HG02938 (cell line): ENCODE measurements at regions not wholly inside any gene's neighbourhood (a gene's known extent, or its start where the extent isn't known, plus 50 kb on each side); places are given as distances from the start of the nearest gene placed in this dataset.

Source experiments
- ATAC-seq: cut with Tn5 transposase; IDR thresholded peaks from one replicate; pipeline ENCODE4 v1.9.1; 2021; ENCODE audit warnings: mild to moderate bottlenecking, moderate library complexity; ENCODE audit not compliant: unreplicated experiment

DNA sequence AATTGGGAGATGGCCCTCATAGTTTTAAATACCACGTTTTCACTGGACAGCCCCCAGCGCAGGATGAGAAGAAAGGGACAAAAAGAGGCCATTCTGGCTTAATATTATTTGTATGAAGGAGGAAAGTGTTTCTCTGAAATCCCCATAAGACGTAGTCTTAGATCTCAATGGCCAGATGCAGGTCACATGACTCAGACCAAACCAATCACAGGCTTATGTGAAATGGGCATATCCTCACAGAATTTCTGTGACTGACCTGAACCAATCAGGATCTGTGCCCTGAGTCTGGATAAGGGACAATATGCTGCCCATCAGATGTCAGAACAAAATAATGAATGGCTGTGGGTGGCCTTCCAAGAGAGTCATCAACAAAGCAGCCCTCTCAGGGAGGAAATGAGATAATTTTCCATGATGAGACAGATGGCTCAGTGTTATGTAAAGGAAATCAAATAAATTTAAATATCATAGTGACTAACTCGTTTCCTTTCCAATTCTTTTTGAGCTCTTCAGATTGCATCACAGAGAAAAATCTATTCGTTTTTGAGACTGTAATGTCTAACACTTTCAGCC is 1009.5 kb upstream of the TMEM132C start:
- ATAC-seq, result no peak

DNA sequence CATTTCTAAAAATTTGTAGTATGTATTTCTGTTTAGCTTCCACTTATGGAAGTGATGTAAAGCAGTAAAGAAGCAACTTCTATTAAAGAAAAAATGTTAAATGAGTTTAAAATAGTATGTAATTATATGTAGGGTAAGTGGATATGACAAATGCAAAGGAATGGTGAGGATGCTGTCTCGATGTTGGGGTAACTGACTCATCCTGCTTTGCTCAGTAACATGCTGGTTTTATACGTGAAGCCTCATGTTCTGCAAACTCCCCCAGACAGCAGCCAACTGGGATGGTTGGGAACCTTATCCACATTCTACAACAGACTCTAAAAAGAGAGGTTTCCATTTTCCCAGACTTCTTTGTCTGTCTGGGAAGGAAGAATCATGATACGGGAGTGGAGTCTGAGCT is 1006.4 kb upstream of the TMEM132C start:
- no peak for ATAC-seq

- ATAC-seq, result no peak
Measured at GRCh38 chr12:127260999-127261398, 1006.0 kb upstream of the TMEM132C start.

GRCh38 chr12:127262615-127263014 is 1004.4 kb upstream of the TMEM132C start:
- no peak for ATAC-seq

DNA sequence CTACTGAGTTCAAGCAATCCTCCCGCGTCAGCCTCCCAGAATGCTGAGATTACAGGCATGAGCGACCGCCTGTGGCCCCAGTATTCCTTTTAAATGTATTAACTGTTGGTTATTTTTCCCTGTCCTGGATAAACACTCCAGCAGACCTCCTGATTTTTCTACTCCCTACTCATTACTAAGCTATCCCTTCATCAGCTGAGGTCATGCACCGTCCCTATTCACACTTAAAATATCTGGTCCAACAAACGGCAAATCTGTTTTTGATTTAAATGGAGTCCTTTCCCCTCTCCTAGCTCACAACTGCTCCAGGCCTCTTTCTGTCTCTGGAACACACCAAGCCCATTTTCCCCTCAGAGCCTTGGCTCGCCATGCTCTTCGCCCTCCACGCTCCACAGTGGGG is 1003.3 kb upstream of the TMEM132C start:
- ATAC-seq, result no peak

GRCh38 chr12:127267128-127267527 is 999.8 kb upstream of the TMEM132C start:
- no peak for ATAC-seq

- no peak for ATAC-seq
Measured at GRCh38 chr12:127268213-127268612, 998.8 kb upstream of the TMEM132C start.

DNA sequence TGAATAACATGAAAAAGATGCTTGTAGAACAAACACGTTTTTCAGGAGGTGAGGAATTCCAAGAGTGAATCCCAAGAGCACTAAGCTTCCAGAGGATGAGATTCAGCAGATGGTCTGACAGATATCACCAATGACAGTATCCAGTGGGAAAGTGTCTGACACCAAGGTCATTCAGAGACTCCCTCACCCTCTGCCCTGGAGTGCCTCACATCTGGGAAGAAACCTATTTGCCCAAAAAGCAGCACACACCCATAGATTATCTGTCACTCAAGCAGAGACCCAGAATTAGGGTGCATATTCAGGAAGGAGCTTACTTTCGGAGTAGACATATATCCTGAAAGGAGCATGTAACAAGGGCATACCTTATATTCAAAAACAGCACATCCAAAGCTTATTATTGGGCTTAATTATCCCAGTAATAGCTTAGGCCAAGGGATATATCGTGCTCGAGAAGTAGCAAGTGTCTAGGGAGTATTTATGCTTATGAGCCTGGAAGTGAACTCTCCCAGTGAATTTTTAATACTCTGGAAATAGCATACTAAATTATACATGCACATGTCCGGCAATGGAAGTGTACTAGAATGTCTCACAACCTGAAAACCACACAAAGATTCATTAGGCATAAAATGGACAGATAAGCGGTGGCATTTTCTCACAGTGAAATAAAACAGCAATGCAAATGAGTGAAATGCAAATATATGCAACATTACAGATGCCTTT is 998.1 kb upstream of the TMEM132C start:
- ATAC-seq, result no peak

- no peak for ATAC-seq
Measured at GRCh38 chr12:127270193-127270592, 996.8 kb upstream of the TMEM132C start.

GRCh38 chr12:127271776-127272175 is 995.2 kb upstream of the TMEM132C start:
- ATAC-seq, result no peak

DNA sequence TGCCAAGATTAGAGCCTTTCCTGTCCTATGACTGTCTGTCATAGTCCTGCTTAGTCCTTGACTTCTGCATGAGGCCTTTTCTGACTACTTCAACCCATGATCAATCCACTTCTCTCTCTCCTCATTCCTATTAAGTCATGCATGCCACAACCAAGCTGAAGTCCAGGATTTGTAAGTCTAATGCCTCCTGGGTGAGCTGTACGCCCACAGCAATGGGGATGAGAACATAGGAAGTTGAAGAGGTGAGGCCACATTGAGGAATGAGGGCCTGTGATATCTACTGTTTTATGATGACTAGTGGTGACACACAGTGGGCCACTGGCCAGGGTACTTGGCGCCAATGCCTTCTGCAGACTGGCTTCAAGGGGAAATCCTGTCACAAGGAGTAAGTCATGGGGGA is 994.1 kb upstream of the TMEM132C start:
- ATAC-seq, result no peak

DNA sequence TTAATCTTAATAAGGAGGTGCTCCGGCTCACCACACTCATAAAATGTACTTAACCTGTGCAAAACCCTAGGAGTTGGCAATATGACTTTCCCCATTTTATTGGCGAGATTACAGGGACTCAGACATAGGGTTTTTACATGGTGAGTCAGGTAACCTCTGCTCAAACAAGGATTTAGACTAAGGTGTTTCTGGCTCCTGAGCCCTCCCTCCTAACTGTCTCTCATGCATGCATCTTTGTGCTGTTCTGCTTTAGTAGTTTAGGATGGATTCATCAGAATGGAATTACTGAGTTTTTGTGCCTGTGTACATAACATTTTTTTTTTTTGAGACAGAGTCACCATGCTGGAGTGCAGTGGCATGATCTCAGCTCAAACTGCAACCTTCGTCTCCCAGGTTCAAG is 993.3 kb upstream of the TMEM132C start:
- ATAC-seq, result no peak

DNA sequence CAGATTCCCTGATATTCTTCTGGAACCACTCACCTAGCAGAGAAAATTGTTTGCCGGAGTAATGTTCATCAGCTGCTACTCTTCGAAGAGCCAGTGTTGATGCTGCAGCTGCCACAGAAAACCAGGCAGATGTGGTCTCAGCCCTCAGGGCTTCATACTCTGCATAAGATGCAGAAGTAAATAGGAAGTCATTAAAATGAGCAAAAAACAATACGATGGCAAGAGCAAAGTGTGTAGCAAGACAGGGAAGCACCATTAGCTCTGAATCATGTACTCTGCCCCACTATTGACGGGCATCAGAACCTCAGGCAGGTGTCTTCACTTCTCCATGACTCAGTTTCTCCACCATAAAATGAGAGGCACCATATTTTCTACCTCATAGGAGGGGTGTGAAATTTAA is 991.6 kb upstream of the TMEM132C start:
- no peak for ATAC-seq

- no peak for ATAC-seq
Measured at GRCh38 chr12:127277882-127278281, 989.1 kb upstream of the TMEM132C start.

GRCh38 chr12:127278351-127278750 is 988.6 kb upstream of the TMEM132C start:
- no peak for ATAC-seq

DNA sequence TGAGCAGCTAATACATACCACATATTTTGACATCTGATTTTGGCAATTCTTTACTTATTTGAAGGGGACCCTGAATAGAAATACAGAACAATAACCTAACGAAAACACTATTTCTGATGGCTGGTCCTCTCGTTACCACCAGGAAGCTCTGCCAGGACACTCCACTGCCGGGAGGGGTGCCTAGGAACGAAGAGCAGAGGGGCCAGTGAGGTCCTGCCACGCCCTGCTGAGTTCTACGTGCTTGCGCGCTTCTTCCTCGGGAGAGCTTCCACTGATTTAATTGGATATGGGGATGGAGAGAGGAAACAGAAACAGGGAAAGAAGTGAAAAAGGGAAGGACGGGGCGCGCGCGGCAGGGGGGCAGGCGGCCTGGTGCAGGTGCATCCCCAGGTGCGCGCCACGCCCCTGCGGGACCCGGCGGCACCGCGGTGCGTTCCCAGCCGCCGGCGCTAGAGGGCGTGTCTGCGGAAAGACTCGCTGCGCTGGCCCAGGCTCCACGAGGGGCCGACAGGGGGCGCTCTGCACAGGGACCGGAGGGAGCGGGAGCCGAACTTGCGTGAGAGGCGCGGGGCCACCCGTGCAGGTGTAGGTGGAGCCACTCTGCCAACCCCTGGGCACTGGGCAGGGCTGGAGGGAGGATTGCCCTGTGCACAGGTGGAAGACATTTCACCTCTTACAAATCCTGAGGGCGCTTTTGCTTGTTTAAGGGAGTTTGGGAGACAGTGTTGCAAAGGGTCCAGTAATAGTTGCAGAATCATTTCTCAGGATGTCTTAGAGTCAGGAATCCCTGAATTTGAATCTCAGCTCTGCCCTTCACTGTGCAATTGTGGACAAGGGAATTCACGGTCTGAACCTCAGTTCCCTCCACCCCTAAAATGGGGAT is 986.3 kb upstream of the TMEM132C start:
- peak; percentile 47 for ATAC-seq

DNA sequence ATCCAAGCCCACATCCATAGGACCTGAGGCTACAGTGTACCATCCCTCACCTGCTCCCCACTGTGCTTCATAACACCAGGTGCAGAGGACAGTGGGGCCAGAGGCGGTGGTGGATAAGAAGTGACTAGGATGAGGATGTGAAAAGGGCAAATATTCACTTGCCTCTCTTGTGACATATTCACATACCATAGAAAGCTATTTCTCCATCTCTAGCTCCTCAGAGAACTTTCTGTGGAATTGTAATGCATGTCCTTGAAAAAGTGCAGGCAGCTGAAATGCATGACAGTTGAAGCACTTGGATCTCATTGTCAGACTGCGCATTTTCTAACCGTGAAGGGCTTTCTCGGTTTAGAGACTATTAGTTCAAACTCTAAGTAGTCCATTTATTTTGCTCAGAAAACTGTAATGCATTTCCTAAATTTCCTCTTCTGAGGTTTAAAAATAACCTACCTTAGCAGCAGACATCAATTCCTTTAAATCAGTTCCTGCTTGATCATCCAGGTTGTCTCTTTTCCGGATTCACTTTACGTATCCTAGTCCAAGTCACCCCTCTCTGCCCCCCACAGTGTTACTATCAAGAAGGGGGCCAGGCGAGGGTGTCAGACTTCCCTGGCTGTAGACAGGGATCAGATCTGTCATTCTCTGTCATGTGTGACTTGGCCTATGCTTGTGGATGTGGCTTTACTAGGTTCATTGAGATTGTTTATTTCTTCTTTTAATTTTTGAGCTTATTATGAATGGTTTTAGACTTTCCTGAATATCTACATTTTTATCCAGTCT is 984.0 kb upstream of the TMEM132C start:
- no peak for ATAC-seq

- no peak for ATAC-seq
Measured at GRCh38 chr12:127284021-127284420, 982.9 kb upstream of the TMEM132C start.

GRCh38 chr12:127284870-127285431 is 982.0 kb upstream of the TMEM132C start:
- ATAC-seq, result no peak

- ATAC-seq, result no peak
Measured at GRCh38 chr12:127286281-127286680, 980.7 kb upstream of the TMEM132C start.

DNA sequence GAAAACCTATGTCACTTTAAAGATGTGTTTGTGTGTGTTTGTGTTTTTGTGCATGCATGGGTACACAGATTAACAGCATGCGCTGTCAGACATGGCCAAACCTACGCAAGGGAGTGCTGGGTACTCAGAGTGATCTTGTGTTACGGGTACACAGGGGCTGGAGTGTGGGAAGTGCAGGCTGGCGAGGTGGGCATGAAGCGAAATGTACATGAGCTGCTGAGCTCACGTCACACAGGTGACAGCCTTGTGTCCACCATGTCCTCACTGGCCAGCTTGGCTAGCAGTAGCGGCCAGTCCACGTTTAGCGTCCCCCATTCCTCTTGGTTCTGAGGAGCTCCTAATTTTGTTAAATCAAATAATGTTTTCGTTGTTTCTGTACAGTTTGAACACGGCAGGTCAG is 979.7 kb upstream of the TMEM132C start:
- no peak for ATAC-seq
